Occipital lobe (tissue), 1 donor: ENCODE measurements at regions not wholly inside any gene's neighbourhood (a gene's known extent, or its start where the extent isn't known, plus 50 kb on each side); places are given as distances from the start of the nearest gene placed in this dataset.
"Not testable (repeated sequence)": the region's sequence is repeated elsewhere in the genome, so short reads cannot be mapped to it uniquely, and the experiment has no call there.

Experiments used
- DNase-seq: peaks from one replicate; lab custom pipeline; 2025; lab: John Stamatoyannopoulos, UW

- DNase-seq = peak; percentile 11
Measured at GRCh38 chr14:49946320-49947141, 53.6 kb downstream of the ARF6 start.

- DNase-seq = no peak
Measured at GRCh38 chr14:49947506-49947905, 54.6 kb downstream of the ARF6 start.

- DNase-seq = no peak
Measured at GRCh38 chr14:49950275-49951228, 57.7 kb downstream of the ARF6 start.

GRCh38 chr14:49951229-49951607 lies 58.3 kb downstream of the ARF6 start:
- no peak for DNase-seq

- no peak for DNase-seq
Measured at GRCh38 chr14:49951691-49952345, 58.9 kb downstream of the ARF6 start.

GRCh38 chr14:49953196-49953595 lies 60.3 kb downstream of the ARF6 start:
- DNase-seq = no peak

- no peak for DNase-seq
Measured at GRCh38 chr14:49954171-49954631, 61.3 kb downstream of the ARF6 start.

- no peak for DNase-seq
Measured at GRCh38 chr14:49955024-49955423, 62.1 kb downstream of the ARF6 start.

- no peak for DNase-seq
Measured at GRCh38 chr14:49957089-49957852, 64.4 kb downstream of the ARF6 start.

- no peak for DNase-seq
Measured at GRCh38 chr14:49959822-49960408, 67.0 kb downstream of the ARF6 start.

- no peak for DNase-seq
Measured at GRCh38 chr14:49960453-49960852, 67.6 kb downstream of the ARF6 start.

GRCh38 chr14:49961270-49962222 lies 68.7 kb downstream of the ARF6 start:
- no peak for DNase-seq

- peak; percentile 24 for DNase-seq
Measured at GRCh38 chr14:49962621-49963020, 69.7 kb downstream of the ARF6 start.

- not testable (repeated sequence) for DNase-seq
Measured at GRCh38 chr14:49965068-49965651, 72.3 kb downstream of the ARF6 start.

GRCh38 chr14:49966304-49966809 lies 73.5 kb downstream of the ARF6 start:
- DNase-seq = no peak

GRCh38 chr14:49966971-49967630 lies 74.2 kb downstream of the ARF6 start:
- no peak for DNase-seq

- DNase-seq = no peak
Measured at GRCh38 chr14:49969961-49970360, 77.1 kb downstream of the ARF6 start.

GRCh38 chr14:49970474-49971147 lies 77.7 kb downstream of the ARF6 start:
- DNase-seq = no peak
